HT-29 (cell line): ENCODE measurements at regions not wholly inside any gene's neighbourhood (a gene's known extent, or its start where the extent isn't known, plus 50 kb on each side); places are given as distances from the start of the nearest gene placed in this dataset.

Experiments used
- DNase-seq: peaks from one replicate; pipeline ENCODE4 v3.0.0-alpha.2; 2015; ENCODE audit warnings: low spot score

GRCh38 chr15:53305101-53305500 lies 454.4 kb downstream of the WDR72 start:
- DNase-seq = no peak

DNA sequence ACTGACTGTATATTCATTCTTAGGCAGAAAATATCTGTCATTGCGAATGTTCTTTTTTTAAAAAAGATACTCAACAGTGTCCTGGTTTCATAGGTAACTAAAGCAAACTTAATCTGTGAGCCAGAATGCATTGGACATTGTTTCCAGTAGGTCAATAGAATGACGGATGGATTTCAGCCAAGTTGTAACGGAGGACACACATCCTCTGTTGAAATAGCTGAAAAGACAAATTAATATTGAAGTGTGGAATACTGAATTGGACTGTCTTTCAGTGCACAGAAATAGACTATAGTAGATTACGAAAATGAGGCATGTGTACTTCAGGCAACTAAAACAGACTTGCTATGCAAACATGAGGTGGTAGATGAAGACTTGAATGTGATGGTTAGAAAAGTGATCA lies 461.6 kb downstream of the WDR72 start:
- DNase-seq = no peak

GRCh38 chr15:53296603-53297002 lies 462.9 kb downstream of the WDR72 start:
- DNase-seq = no peak

DNA sequence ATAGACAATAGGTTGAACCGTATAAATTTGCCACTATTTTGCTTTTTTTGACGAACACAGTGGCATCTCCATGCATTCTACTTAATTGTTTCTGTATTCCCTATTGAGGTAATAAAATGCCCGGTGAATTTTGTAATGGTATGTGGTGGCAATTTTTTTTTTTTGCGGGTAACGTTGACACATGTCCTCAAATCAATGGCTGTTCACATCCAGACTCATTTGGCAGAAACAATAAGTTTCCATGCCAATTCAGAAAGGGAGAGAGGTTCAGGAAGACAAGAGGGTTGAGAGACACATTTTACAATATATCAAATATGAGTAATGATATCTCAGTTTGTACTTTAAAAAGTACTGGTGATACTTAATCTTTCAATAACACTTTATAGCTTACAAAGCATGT lies 463.9 kb downstream of the WDR72 start:
- no peak for DNase-seq

GRCh38 chr15:53288542-53288941 lies 470.9 kb downstream of the WDR72 start:
- no peak for DNase-seq

DNA sequence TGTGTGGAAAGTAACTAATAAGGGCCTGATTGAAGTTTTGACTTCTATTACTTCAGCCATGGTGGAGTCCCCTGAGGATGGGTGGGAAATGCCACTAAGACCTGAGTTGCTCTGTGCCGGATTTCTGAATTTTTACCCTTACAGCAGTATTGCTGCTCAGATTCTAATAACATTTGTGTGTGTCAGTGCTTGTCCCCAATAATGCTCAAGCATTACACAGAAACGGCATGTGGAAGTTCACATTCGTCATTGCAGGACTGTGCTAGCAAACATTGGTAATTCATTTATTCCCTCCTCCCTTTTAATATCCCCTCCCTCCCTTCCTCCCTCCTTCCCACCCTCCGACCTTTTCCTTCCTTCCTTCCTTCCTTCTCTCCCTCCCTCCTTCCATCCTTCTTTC lies 484.5 kb upstream of the ONECUT1 start:
- no peak for DNase-seq

- no peak for DNase-seq
Measured at GRCh38 chr15:53272116-53272515, 482.0 kb upstream of the ONECUT1 start.

GRCh38 chr15:53266176-53266575 lies 476.0 kb upstream of the ONECUT1 start:
- DNase-seq = no peak

DNA sequence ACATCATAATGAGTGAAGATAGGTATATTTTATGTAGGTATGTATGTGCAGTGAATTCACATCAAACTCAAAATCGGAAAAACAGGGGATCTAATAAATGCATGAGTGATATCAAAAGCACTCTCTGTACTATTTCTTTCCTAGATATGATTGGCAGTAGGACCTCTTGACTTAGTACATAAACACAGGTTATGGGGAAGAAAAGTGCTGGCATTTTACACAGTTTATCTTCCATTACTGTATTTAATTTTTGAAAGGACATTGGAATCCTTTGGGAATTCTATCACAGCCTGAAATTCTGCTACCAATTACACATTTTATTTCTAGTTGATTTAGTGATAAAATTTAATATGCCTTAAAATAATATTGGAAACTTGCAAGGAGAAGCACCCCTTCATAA lies 470.5 kb upstream of the ONECUT1 start:
- no peak for DNase-seq

DNA sequence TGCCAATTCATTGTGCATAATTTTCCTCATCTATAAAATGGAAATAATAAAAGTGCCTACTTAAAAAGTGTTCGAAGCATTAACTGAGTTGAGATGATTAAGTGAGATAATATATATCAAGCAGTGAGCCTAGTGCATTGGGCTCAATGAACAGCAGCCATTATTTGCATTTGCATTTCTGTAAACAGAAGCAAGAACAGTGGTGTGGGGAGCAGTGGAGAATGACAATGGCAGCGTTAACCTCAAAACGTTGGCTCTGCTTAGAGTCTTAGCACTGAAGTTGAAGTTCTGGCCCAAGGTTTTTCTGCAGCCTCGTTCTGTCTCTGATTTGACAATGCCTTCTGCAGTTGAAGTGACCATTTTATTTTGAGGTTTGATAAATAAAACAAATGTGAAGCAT lies 466.3 kb upstream of the ONECUT1 start:
- no peak for DNase-seq

- DNase-seq = no peak
Measured at GRCh38 chr15:53256043-53256442, 465.9 kb upstream of the ONECUT1 start.

GRCh38 chr15:53251996-53252395 lies 461.9 kb upstream of the ONECUT1 start:
- no peak for DNase-seq

GRCh38 chr15:53251523-53251922 lies 461.4 kb upstream of the ONECUT1 start:
- DNase-seq = no peak

DNA sequence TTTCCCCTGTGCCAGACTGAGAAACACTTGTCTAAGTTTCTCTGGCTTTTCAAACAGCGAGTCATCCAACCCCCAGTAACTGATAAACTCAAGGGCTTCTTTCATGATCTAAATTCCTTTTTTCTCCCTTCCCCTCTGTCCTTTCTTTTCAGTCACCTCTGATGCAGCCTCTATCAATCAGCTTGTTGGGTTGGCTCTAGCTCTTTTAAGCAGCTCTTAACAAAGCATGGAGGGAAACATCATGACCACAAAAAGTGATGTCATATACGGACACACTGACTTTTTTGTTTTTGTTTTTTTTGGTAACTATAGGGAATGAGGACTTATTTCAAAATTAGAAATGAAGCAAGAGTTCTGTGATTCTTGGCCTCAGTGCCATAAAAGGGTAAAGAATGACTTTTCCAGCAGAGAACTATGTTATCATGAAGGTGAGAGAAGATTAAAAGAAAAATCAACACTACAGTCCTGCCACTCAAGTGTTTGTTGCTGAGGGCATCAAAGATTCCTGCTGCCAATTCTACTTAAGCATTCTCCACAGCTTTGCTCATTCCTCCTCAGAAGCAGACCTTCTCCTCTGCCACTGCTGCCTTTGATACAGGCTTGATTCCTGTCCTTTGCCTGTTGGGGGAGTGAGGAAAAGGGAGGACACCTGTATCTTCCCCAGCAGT lies 457.0 kb upstream of the ONECUT1 start:
- no peak for DNase-seq

- DNase-seq = no peak
Measured at GRCh38 chr15:53246404-53246803, 456.3 kb upstream of the ONECUT1 start.

DNA sequence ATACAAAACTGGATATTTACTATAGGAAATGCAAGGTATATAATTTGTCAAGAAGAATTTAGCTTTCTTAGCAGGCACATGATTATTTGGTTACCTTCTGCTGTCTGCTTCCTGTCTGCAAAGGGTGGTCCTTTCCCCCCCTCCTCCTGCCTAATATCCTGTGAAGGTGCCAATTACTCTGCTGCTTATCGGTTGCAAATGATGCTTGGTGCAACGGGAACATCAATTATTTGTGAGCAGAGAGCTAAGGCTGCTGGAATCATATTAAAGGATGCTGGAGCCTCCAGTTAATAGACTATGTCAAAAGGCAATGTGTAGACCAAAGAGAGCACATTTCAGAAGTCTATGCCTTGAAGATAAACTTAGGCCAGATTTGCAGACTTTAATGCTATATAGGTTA lies 443.7 kb upstream of the ONECUT1 start:
- DNase-seq = no peak

DNA sequence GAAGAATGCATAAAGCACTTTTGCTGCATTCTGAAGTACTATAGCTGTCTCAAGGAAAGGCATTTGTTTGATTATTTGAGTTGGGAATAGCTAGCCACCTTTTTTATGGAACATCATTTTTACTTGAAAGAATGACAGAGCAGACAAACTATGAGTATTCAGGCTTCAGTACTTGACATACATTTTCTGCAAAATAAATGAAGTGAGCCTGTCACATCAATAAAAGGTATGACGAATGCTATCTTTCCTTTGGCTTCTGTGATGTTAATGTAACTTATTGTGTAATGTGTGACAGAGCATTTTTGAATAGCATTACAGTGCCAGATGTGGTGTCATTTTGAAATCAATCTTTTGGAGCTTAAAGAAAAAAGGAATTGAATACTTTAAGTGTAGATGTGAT lies 440.3 kb upstream of the ONECUT1 start:
- no peak for DNase-seq

- DNase-seq = no peak
Measured at GRCh38 chr15:53226559-53226958, 436.4 kb upstream of the ONECUT1 start.

DNA sequence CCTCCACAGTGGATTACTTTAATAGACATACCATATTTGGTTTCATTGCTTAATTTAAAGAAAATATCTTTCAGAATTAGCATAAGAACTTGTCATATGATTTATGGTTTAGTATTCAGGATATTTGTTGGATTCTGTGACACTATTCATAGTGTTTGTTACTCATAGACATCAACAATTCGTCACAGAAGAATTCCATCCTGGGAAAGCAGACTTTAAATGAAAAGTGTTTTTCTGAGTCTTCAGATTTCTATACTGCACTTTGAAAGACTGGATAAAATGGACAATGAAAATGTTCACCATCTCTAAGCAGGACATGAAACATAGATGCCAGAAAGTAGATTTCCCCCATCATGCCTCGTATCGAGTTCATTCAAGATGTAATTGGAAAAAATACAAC lies 435.6 kb upstream of the ONECUT1 start:
- no peak for DNase-seq

DNA sequence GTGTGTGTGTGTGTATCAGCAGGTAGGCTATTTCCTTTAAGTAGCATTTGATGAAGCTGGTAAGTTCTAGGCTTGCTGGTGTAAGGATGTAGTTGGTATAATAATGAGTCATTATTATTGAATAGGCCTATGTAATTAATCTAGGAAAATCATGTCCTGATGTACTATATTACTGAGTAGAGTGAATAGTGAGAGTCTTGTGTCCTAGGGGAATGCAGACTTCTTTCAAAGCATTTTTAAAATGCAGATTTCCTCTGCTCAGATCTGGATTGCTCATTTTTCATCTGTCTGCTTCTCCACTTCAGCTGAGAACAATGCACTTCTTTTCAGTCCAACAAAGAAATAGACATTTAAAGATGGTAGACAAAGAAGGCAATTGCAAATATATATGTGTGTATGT lies 434.2 kb upstream of the ONECUT1 start:
- DNase-seq = no peak

- DNase-seq = no peak
Measured at GRCh38 chr15:53223815-53224214, 433.7 kb upstream of the ONECUT1 start.

DNA sequence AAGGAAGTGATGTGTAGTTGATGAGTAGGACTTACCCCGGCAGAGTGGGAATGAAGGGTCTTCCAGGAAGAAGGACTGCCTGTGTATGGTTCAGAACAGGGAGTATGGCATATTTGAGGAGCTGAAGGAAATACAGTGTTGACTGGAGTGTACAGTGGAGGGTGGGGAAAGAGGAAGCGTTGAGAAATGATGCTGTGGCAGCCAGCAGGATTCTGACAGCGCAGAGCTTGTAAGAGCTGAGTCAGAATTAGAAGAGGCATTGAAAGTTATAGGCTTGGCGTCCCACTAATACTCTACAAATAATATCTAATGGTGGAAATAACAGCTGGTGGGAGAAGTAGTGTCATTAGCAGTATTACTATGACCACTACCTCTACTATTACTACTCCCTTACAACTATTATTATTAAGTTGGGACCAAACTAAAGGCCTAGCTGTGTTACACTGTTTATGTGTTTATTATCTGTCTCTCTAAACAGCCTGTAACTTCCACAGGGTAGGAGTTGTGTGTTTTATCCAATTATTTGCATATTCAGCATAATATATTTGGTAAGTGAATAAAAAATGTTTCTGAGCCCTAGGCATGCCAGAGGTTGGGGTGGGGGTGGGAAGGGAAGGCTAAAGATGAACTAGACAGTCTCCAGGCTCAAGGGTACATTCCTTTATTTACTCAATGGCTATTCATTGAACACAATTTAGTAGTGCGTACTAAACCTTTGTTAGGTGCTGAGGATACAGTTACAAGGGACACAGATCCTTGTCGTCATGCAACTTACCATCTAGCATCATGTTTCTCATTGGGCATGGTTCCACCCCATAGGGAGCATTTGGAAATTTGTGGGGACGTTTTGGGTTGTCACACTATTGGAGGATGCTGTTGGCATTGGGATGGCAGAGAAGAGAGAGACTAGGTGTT lies 428.8 kb upstream of the ONECUT1 start:
- DNase-seq = no peak

- DNase-seq = no peak
Measured at GRCh38 chr15:53216036-53216435, 425.9 kb upstream of the ONECUT1 start.
